ENCODE measurements at regions not wholly inside any gene's neighbourhood (a gene's known extent, or its start where the extent isn't known, plus 50 kb on each side); places are given as distances from the start of the nearest gene placed in this dataset.

DNA sequence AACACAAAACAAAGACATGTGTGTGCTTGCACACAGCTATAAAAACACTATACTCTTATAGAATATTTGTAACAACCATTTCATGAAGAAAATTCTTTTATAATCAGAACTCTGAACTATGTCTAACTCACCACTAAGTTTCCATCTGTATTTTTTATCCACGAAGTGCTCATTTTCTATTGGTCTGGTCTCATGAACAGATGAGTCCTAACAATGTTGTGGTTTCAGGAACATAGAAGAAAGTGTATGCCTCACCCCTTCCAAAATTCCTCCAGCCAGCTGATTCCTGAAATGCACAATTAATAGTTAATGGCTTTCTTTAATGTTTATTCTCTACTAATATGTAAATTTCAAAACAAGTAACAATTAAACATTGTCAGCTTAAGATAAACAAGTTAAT is 325.3 kb upstream of the GRAMD2B start:
- Histone ChIP-seq H3K9ac (ENCODE audit: low read depth in 1 of 2, low read length in 2 of 2) (no peak overlapping the region), H3K4me1 (ENCODE audit: control insufficient read depth in 4 of 4, insufficient read depth in 4 of 4, low read length in 3 of 4) (no peaks in the 10 kb centered on the region), H3K27me3 (ENCODE audit: control insufficient read depth in 4 of 4, insufficient read depth in 4 of 4, low read length in 3 of 4) (no peaks in the 10 kb centered on the region), H3K36me3 (ENCODE audit: control insufficient read depth in 4 of 4, insufficient read depth in 3 of 4, low read depth in 1 of 4, low read length in 3 of 4) (no peaks in the 10 kb centered on the region), H3K27ac (ENCODE audit: low read depth in 1 of 2, low read length in 2 of 2) (no peak overlapping the region), H3K9me3 (ENCODE audit: control insufficient read depth in 4 of 4, low read length in 3 of 4) (no peaks in the 10 kb centered on the region), H3K4me3 (ENCODE audit: low read depth in 1 of 3, low read length in 3 of 3) (no peak overlapping the region)
- DNase-seq (ENCODE audit: low spot score): no peak
- TF ChIP-seq FOXA2 (IDR thresholded peaks at IDR 0.05): no peak
- TF ChIP-seq RAD21 (IDR thresholded peaks at IDR 0.05): no peak
- no peak for TF ChIP-seq HNF4G (IDR thresholded peaks at IDR 0.05)
- TF ChIP-seq CTCF (IDR thresholded peaks at IDR 0.05; ENCODE audit: low read depth, low read length, missing input control): no peak
- TF ChIP-seq JUND (IDR thresholded peaks at IDR 0.05): no peak
- TF ChIP-seq HNF4A (conservative IDR thresholded peaks at IDR 0.05): no peak
- no peak for TF ChIP-seq NR2F2 (IDR thresholded peaks at IDR 0.05)
- TF ChIP-seq ZBTB33 (IDR thresholded peaks at IDR 0.05): no peak
- TF ChIP-seq, protein P1, sequence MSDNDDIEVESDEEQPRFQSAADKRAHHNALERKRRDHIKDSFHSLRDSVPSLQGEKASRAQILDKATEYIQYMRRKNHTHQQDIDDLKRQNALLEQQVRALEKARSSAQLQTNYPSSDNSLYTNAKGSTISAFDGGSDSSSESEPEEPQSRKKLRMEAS (IDR thresholded peaks at IDR 0.05): no peak
- no peak for TF ChIP-seq TAF1 (conservative IDR thresholded peaks at IDR 0.05)
- no peak for TF ChIP-seq EGR1 (IDR thresholded peaks at IDR 0.05; ENCODE audit: low read depth in 2 of 2)
- no peak for TF ChIP-seq FOXA1 (IDR thresholded peaks at IDR 0.05)
- TF ChIP-seq, protein P2, sequence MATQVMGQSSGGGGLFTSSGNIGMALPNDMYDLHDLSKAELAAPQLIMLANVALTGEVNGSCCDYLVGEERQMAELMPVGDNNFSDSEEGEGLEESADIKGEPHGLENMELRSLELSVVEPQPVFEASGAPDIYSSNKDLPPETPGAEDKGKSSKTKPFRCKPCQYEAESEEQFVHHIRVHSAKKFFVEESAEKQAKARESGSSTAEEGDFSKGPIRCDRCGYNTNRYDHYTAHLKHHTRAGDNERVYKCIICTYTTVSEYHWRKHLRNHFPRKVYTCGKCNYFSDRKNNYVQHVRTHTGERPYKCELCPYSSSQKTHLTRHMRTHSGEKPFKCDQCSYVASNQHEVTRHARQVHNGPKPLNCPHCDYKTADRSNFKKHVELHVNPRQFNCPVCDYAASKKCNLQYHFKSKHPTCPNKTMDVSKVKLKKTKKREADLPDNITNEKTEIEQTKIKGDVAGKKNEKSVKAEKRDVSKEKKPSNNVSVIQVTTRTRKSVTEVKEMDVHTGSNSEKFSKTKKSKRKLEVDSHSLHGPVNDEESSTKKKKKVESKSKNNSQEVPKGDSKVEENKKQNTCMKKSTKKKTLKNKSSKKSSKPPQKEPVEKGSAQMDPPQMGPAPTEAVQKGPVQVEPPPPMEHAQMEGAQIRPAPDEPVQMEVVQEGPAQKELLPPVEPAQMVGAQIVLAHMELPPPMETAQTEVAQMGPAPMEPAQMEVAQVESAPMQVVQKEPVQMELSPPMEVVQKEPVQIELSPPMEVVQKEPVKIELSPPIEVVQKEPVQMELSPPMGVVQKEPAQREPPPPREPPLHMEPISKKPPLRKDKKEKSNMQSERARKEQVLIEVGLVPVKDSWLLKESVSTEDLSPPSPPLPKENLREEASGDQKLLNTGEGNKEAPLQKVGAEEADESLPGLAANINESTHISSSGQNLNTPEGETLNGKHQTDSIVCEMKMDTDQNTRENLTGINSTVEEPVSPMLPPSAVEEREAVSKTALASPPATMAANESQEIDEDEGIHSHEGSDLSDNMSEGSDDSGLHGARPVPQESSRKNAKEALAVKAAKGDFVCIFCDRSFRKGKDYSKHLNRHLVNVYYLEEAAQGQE (IDR thresholded peaks at IDR 0.05): no peak
- no peak for TF ChIP-seq YY1 (IDR thresholded peaks at IDR 0.05)
- no peak for TF ChIP-seq GABPA (IDR thresholded peaks at IDR 0.05 in 1 of 2, conservative IDR thresholded peaks at IDR 0.05 in 1 of 2)
- no peak for TF ChIP-seq RXRA (IDR thresholded peaks at IDR 0.05)
- no peak for TF ChIP-seq SP1 (IDR thresholded peaks at IDR 0.05)
- TF ChIP-seq, protein P3, sequence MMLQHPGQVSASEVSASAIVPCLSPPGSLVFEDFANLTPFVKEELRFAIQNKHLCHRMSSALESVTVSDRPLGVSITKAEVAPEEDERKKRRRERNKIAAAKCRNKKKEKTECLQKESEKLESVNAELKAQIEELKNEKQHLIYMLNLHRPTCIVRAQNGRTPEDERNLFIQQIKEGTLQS (IDR thresholded peaks at IDR 0.05): no peak
- 82% methylated on average over 1 of the region's 1 CpG for WGBS

Measured in liver (tissue), 8 donors.